Activated CD4-positive, alpha-beta T cell treated with anti-CD3 and anti-CD28 coated beads, Interleukin-10, Interleukin-2, amounts not matched to agents 100 ng/mL and 50 ng/mL, durations not matched to agents 16 hours and 8 hours (primary cell): ENCODE measurements at regions not wholly inside any gene's neighbourhood (a gene's known extent, or its start where the extent isn't known, plus 50 kb on each side); places are given as distances from the start of the nearest gene placed in this dataset.

Experiments
- DNase-seq: peaks from one replicate; pipeline ENCODE4 v3.0.0-alpha.2; 2020

- DNase-seq = no peak
These were observed 175.9 kb downstream of the RPLP1 start for GRCh38 chr15:69628256-69629093.

- DNase-seq = no peak
These were observed 177.1 kb downstream of the RPLP1 start for GRCh38 chr15:69629631-69630161.

GRCh38 chr15:69631005-69631404, 178.4 kb downstream of the RPLP1 start:
- DNase-seq = no peak

GRCh38 chr15:69631978-69632377, 179.4 kb downstream of the RPLP1 start:
- DNase-seq = no peak

GRCh38 chr15:69634860-69635259, 182.2 kb downstream of the RPLP1 start:
- DNase-seq = no peak

GRCh38 chr15:69636169-69636915, 183.7 kb downstream of the RPLP1 start:
- DNase-seq = no peak

GRCh38 chr15:69637818-69638217, 185.2 kb downstream of the RPLP1 start:
- DNase-seq = no peak

- DNase-seq = no peak
These were observed 190.9 kb downstream of the RPLP1 start for GRCh38 chr15:69643476-69643875.

- DNase-seq = no peak
These were observed 191.4 kb downstream of the RPLP1 start for GRCh38 chr15:69643971-69644370.

GRCh38 chr15:69644876-69645275, 192.3 kb downstream of the RPLP1 start:
- no peak for DNase-seq

- no peak for DNase-seq
These were observed 194.5 kb downstream of the RPLP1 start for GRCh38 chr15:69647142-69647513.

- no peak for DNase-seq
These were observed 195.6 kb downstream of the RPLP1 start for GRCh38 chr15:69648212-69648611.

GRCh38 chr15:69648775-69649735, 196.4 kb downstream of the RPLP1 start:
- DNase-seq = no peak

- no peak for DNase-seq
These were observed 199.7 kb downstream of the RPLP1 start for GRCh38 chr15:69652293-69652692.

- no peak for DNase-seq
These were observed 200.2 kb downstream of the RPLP1 start for GRCh38 chr15:69652751-69653305.

GRCh38 chr15:69653306-69653705, 200.7 kb downstream of the RPLP1 start:
- no peak for DNase-seq

- no peak for DNase-seq
These were observed 201.2 kb downstream of the RPLP1 start for GRCh38 chr15:69653846-69654245.

- DNase-seq = no peak
These were observed 203.8 kb downstream of the RPLP1 start for GRCh38 chr15:69656271-69657030.

- no peak for DNase-seq
These were observed 205.0 kb downstream of the RPLP1 start for GRCh38 chr15:69657626-69658025.

- DNase-seq = no peak
These were observed 205.9 kb downstream of the RPLP1 start for GRCh38 chr15:69658411-69658945.

- DNase-seq = no peak
These were observed 206.9 kb downstream of the RPLP1 start for GRCh38 chr15:69659454-69660050.
